Adrenal gland (tissue), 7 donors: ENCODE measurements at regions not wholly inside any gene's neighbourhood (a gene's known extent, or its start where the extent isn't known, plus 50 kb on each side); places are given as distances from the start of the nearest gene placed in this dataset.

Experiments used
- DNase-seq, 7 donors: peaks; one replicate each; pipeline ENCODE4 v3.0.0-alpha.2; 2019 to 2020
- H3K27ac ChIP-seq, 5 donors: fragments of 200-600 bp; sonication (generic) in 4 of 5; 1 replicate in 3 of 5; 2 replicates in 2 of 5; pipeline versions ENCODE4 v1.5.1 to v1.8.0; 2016 to 2020; ENCODE audit warnings: mild to moderate bottlenecking in 1 of 5
- H3K27me3 ChIP-seq: fragments of 200-600 bp; 2 replicates; pipeline ENCODE4 v1.8.0; 2021
- H3K36me3 ChIP-seq, 2 donors: fragments of 200-600 bp; replicated peaks in 1 of 2; 1 replicate in 1 of 2; 2 replicates in 1 of 2; pipeline versions ENCODE4 v1.5.1 to v1.8.0; 2018 to 2022
- H3K4me1 ChIP-seq, 2 donors: fragments of 200-600 bp; replicated peaks in 1 of 2; 1 replicate in 1 of 2; 2 replicates in 1 of 2; pipeline versions ENCODE4 v1.5.1 to v1.8.0; 2018 to 2021
- H3K4me3 ChIP-seq, 4 donors: fragments of 200-600 bp; sonication (generic) in 3 of 4; one replicate each; pipeline ENCODE4 v1.5.1; 2016 to 2018
- H3K9me3 ChIP-seq, 3 donors: fragments of 200-600 bp; sonication (generic) in 1 of 3; replicated peaks in 1 of 3; 1 replicate in 2 of 3; 2 replicates in 1 of 3; pipeline versions ENCODE4 v1.5.1 to v1.8.0; 2016 to 2021
- POLR2A ChIP-seq, 2 donors: fragments of 450-650 bp; IDR thresholded peaks; one replicate each; pipeline ENCODE4 v1.6.1; 2017; ENCODE audit warnings: antibody characterized with exemption in 2 of 2, mild to moderate bottlenecking in 2 of 2, moderate library complexity in 1 of 2
- intact Hi-C, 2 donors: fragments of 100-400 bp; cut with DNase I; formaldehyde crosslinking; loops; one replicate each; pipeline versions ENCODE4 v1.14.1 to v1.15.0; 2022 to 2023
- TF ChIP-seq, protein P1 (sequence below), 6 experiments: fragments of 450-650 bp in 4 of 6; fragments of 200-600 bp in 2 of 6; sonication (generic) in 1 of 6; IDR thresholded peaks; 1 replicate in 5 of 6; 2 replicates in 1 of 6; pipeline versions ENCODE4 v1.5.1 to v1.8.0; 2016 to 2021; ENCODE audit warnings: antibody characterized with exemption in 6 of 6, mild to moderate bottlenecking in 2 of 6, moderate library complexity in 1 of 6
- donor health status: DM: yes; HTN: yes; CAD: no.
- donor health status: DM: no; HTN: no; CAD: no.
- donor health status: DM: no; HTN: no; CAD: no.

DNA sequence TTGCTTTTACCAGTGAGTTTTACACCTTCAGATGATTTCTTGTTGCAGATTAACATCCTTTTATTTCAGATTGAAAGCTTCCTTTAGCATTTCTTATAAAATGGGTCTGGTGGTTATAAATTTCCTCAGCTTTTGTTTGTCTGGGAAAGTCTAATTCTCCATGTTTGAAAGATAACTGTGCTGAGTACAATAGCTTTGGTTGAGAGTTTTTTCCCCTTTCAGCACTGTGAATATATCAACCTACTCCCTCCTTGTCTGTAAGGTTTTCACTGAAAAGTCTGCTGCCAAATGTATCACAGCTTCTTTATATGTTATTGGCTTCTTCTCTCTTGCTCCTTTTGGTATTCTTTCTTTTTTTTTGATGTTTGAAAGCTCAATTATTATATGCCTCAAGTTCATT is 53.5 kb upstream of the ACTRT1 start:
- Histone ChIP-seq H3K4me1 (no peaks in the 10 kb centered on the region), H3K36me3 (no peaks in the 10 kb centered on the region), H3K27me3 (no peaks in the 10 kb centered on the region), H3K27ac (no peak overlapping the region), H3K4me3 (no peak overlapping the region), H3K9me3 (no peaks in the 10 kb centered on the region)
- TF ChIP-seq POLR2A (IDR thresholded peaks at IDR 0.05), result no peak
- TF ChIP-seq, protein P1, sequence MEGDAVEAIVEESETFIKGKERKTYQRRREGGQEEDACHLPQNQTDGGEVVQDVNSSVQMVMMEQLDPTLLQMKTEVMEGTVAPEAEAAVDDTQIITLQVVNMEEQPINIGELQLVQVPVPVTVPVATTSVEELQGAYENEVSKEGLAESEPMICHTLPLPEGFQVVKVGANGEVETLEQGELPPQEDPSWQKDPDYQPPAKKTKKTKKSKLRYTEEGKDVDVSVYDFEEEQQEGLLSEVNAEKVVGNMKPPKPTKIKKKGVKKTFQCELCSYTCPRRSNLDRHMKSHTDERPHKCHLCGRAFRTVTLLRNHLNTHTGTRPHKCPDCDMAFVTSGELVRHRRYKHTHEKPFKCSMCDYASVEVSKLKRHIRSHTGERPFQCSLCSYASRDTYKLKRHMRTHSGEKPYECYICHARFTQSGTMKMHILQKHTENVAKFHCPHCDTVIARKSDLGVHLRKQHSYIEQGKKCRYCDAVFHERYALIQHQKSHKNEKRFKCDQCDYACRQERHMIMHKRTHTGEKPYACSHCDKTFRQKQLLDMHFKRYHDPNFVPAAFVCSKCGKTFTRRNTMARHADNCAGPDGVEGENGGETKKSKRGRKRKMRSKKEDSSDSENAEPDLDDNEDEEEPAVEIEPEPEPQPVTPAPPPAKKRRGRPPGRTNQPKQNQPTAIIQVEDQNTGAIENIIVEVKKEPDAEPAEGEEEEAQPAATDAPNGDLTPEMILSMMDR (IDR thresholded peaks at IDR 0.05), result no peak
- no peak for DNase-seq
- intact Hi-C loops, result no loop called here
